Activated CD8-positive, alpha-beta T cell treated with anti-CD3 and anti-CD28 coated beads, Interleukin-2, amount 10 ng/mL, durations not matched to agents 7 days and 5 days (primary cell): ENCODE measurements at regions not wholly inside any gene's neighbourhood (a gene's known extent, or its start where the extent isn't known, plus 50 kb on each side); places are given as distances from the start of the nearest gene placed in this dataset.

Source experiments
- ATAC-seq: fragments of 150-1000 bp; cut with Tn5 transposase; one replicate; pipeline ENCODE4 v1.10.0; 2021; ENCODE audit warnings: moderate library complexity
- CTCF ChIA-PET: fragments of 350-600 bp; sonication (Branson Sonifier 250); formaldehyde crosslinking; loops from one replicate; lab custom pipeline; 2021; ENCODE audit warnings: antibody characterized with exemption; lab: Charles Lee
- POLR2A ChIA-PET: fragments of 350-600 bp; sonication (Branson Sonifier 250); formaldehyde crosslinking; loops from one replicate; lab custom pipeline; 2021; ENCODE audit warnings: antibody characterized with exemption; lab: Charles Lee
- DNase-seq: peaks from one replicate; pipeline ENCODE4 v3.0.0-alpha.2; 2020
- H3K27ac Mint-ChIP-seq: one replicate; pipeline ENCODE4 v1.8.0; 2021; ENCODE audit warnings: mild to moderate bottlenecking, mixed read lengths
- H3K27me3 Mint-ChIP-seq: one replicate; pipeline ENCODE4 v1.8.0; 2021; ENCODE audit warnings: low read depth, mixed read lengths
- H3K36me3 Mint-ChIP-seq: one replicate; pipeline ENCODE4 v1.8.0; 2021; ENCODE audit warnings: low read depth, mixed read lengths
- H3K4me1 Mint-ChIP-seq: one replicate; pipeline ENCODE4 v1.8.0; 2021; ENCODE audit warnings: low read depth, mixed read lengths
- H3K4me3 Mint-ChIP-seq: one replicate; pipeline ENCODE4 v1.8.0; 2021; ENCODE audit warnings: mild to moderate bottlenecking, mixed read lengths
- H3K9me3 Mint-ChIP-seq: one replicate; pipeline ENCODE4 v1.8.0; 2022; ENCODE audit warnings: mixed read lengths; ENCODE audit not compliant: insufficient read depth

GRCh38 chr4:188904617-188905016 is 765.4 kb downstream of the TRIML1 start:
- ATAC-seq (no peak), DNase-seq (no peak)
- Mint-ChIP-seq H3K9me3 (peaks cover 9% of the 10 kb centered on the region), H3K4me1 (no peaks in the 10 kb centered on the region), H3K27me3 (no peaks in the 10 kb centered on the region), H3K4me3 (no peak overlapping the region), H3K36me3 (no peaks in the 10 kb centered on the region), H3K27ac (no peak overlapping the region)
- ChIA-PET CTCF (no interaction called here), POLR2A (no interaction called here)

GRCh38 chr4:188905248-188905647 is 766.0 kb downstream of the TRIML1 start:
- ChIA-PET POLR2A (no interaction called here), CTCF (no interaction called here)
- no peak overlapping the region for H3K4me3 Mint-ChIP-seq
- H3K27me3 Mint-ChIP-seq, result no peaks in the 10 kb centered on the region
- no peak for ATAC-seq
- no peak for DNase-seq
- H3K4me1 Mint-ChIP-seq, result no peaks in the 10 kb centered on the region
- peaks cover 9% of the 10 kb centered on the region for H3K9me3 Mint-ChIP-seq
- H3K27ac Mint-ChIP-seq, result no peak overlapping the region
- no peaks in the 10 kb centered on the region for H3K36me3 Mint-ChIP-seq

- Mint-ChIP-seq H3K36me3 (no peaks in the 10 kb centered on the region), H3K4me1 (no peaks in the 10 kb centered on the region), H3K9me3 (peaks cover 17% of the 10 kb centered on the region), H3K4me3 (no peak overlapping the region), H3K27me3 (no peaks in the 10 kb centered on the region), H3K27ac (no peak overlapping the region)
- DNase-seq (no peak), ATAC-seq (no peak)
- ChIA-PET CTCF (no interaction called here), POLR2A (no interaction called here)
Measured at GRCh38 chr4:188911199-188911598, 772.0 kb downstream of the TRIML1 start.

- H3K9me3 Mint-ChIP-seq, result peaks cover 20% of the 10 kb centered on the region
- ATAC-seq (no peak), DNase-seq (no peak)
- no peaks in the 10 kb centered on the region for H3K27me3 Mint-ChIP-seq
- no peak overlapping the region for H3K27ac Mint-ChIP-seq
- no peaks in the 10 kb centered on the region for H3K4me1 Mint-ChIP-seq
- ChIA-PET CTCF (no interaction called here), POLR2A (no interaction called here)
- H3K36me3 Mint-ChIP-seq, result no peaks in the 10 kb centered on the region
- no peak overlapping the region for H3K4me3 Mint-ChIP-seq
Measured at GRCh38 chr4:188911707-188912106, 772.5 kb downstream of the TRIML1 start.

GRCh38 chr4:188915175-188915574 is 775.9 kb downstream of the TRIML1 start:
- Mint-ChIP-seq H3K4me3 (no peak overlapping the region), H3K4me1 (no peaks in the 10 kb centered on the region), H3K27me3 (no peaks in the 10 kb centered on the region), H3K36me3 (no peaks in the 10 kb centered on the region), H3K27ac (no peak overlapping the region), H3K9me3 (peaks cover 28% of the 10 kb centered on the region)
- CTCF ChIA-PET, result no interaction called here
- DNase-seq (no peak), ATAC-seq (no peak)
- POLR2A ChIA-PET, result no interaction called here

GRCh38 chr4:188918787-188919186 is 779.5 kb downstream of the TRIML1 start:
- Mint-ChIP-seq H3K9me3 (peaks cover 19% of the 10 kb centered on the region), H3K4me1 (no peaks in the 10 kb centered on the region), H3K4me3 (no peak overlapping the region), H3K27ac (no peak overlapping the region), H3K36me3 (no peaks in the 10 kb centered on the region), H3K27me3 (no peaks in the 10 kb centered on the region)
- ChIA-PET POLR2A (no interaction called here), CTCF (no interaction called here)
- ATAC-seq, result no peak
- no peak for DNase-seq

GRCh38 chr4:188930822-188931221 is 791.6 kb downstream of the TRIML1 start:
- DNase-seq (no peak), ATAC-seq (no peak)
- H3K36me3 Mint-ChIP-seq, result no peaks in the 10 kb centered on the region
- no peaks in the 10 kb centered on the region for H3K27me3 Mint-ChIP-seq
- no peaks in the 10 kb centered on the region for H3K4me1 Mint-ChIP-seq
- H3K9me3 Mint-ChIP-seq, result peaks cover 23% of the 10 kb centered on the region
- H3K4me3 Mint-ChIP-seq, result no peak overlapping the region
- no peak overlapping the region for H3K27ac Mint-ChIP-seq
- CTCF ChIA-PET, result no interaction called here
- POLR2A ChIA-PET, result no interaction called here

GRCh38 chr4:188934320-188934962 is 795.2 kb downstream of the TRIML1 start:
- H3K36me3 Mint-ChIP-seq, result no peaks in the 10 kb centered on the region
- CTCF ChIA-PET, result no interaction called here
- DNase-seq (no peak), ATAC-seq (no peak)
- no peak overlapping the region for H3K4me3 Mint-ChIP-seq
- no peak overlapping the region for H3K27ac Mint-ChIP-seq
- H3K27me3 Mint-ChIP-seq, result no peaks in the 10 kb centered on the region
- H3K9me3 Mint-ChIP-seq, result peaks cover 20% of the 10 kb centered on the region
- no peaks in the 10 kb centered on the region for H3K4me1 Mint-ChIP-seq
- POLR2A ChIA-PET, result no interaction called here

- no peaks in the 10 kb centered on the region for H3K4me1 Mint-ChIP-seq
- ChIA-PET POLR2A (no interaction called here), CTCF (no interaction called here)
- no peak overlapping the region for H3K4me3 Mint-ChIP-seq
- no peak for ATAC-seq
- H3K27ac Mint-ChIP-seq, result no peak overlapping the region
- peaks cover 12% of the 10 kb centered on the region for H3K9me3 Mint-ChIP-seq
- H3K36me3 Mint-ChIP-seq, result no peaks in the 10 kb centered on the region
- no peaks in the 10 kb centered on the region for H3K27me3 Mint-ChIP-seq
- no peak for DNase-seq
Measured at GRCh38 chr4:188941524-188942119, 802.4 kb downstream of the TRIML1 start.

- H3K4me3 Mint-ChIP-seq, result no peak overlapping the region
- H3K9me3 Mint-ChIP-seq, result peaks cover 8% of the 10 kb centered on the region
- no peaks in the 10 kb centered on the region for H3K4me1 Mint-ChIP-seq
- no peak for ATAC-seq
- H3K36me3 Mint-ChIP-seq, result no peaks in the 10 kb centered on the region
- DNase-seq, result no peak
- H3K27me3 Mint-ChIP-seq, result no peaks in the 10 kb centered on the region
- CTCF ChIA-PET, result no interaction called here
- H3K27ac Mint-ChIP-seq, result no peak overlapping the region
- POLR2A ChIA-PET, result no interaction called here
Measured at GRCh38 chr4:188942606-188943005, 803.4 kb downstream of the TRIML1 start.

- ATAC-seq (no peak), DNase-seq (no peak)
- H3K4me3 Mint-ChIP-seq, result no peak overlapping the region
- H3K27me3 Mint-ChIP-seq, result no peaks in the 10 kb centered on the region
- POLR2A ChIA-PET, result no interaction called here
- no peak overlapping the region for H3K27ac Mint-ChIP-seq
- CTCF ChIA-PET, result no interaction called here
- H3K4me1 Mint-ChIP-seq, result no peaks in the 10 kb centered on the region
- no peaks in the 10 kb centered on the region for H3K36me3 Mint-ChIP-seq
- peaks cover 3% of the 10 kb centered on the region for H3K9me3 Mint-ChIP-seq
Measured at GRCh38 chr4:188949596-188949995, 810.4 kb downstream of the TRIML1 start.

- Mint-ChIP-seq H3K4me1 (no peaks in the 10 kb centered on the region), H3K9me3 (peaks cover 3% of the 10 kb centered on the region), H3K27me3 (no peaks in the 10 kb centered on the region)
Measured at GRCh38 chr4:188955066-188955465, 815.8 kb downstream of the TRIML1 start.

GRCh38 chr4:188956566-188956965 is 817.3 kb downstream of the TRIML1 start:
- no peaks in the 10 kb centered on the region for H3K36me3 Mint-ChIP-seq
- H3K4me3 Mint-ChIP-seq, result no peak overlapping the region
- ChIA-PET CTCF (no interaction called here), POLR2A (no interaction called here)
- DNase-seq, result no peak
- H3K27me3 Mint-ChIP-seq, result no peaks in the 10 kb centered on the region
- ATAC-seq, result no peak
- no peak overlapping the region for H3K27ac Mint-ChIP-seq
- no peaks in the 10 kb centered on the region for H3K4me1 Mint-ChIP-seq
- peaks cover 4% of the 10 kb centered on the region for H3K9me3 Mint-ChIP-seq

More at GRCh38 chr4:188955066-188955465, 815.8 kb downstream of the TRIML1 start:
- no peaks in the 10 kb centered on the region for H3K36me3 Mint-ChIP-seq
- H3K4me3 Mint-ChIP-seq, result no peak overlapping the region
- H3K27ac Mint-ChIP-seq, result no peak overlapping the region
- ChIA-PET CTCF (no interaction called here), POLR2A (no interaction called here)
- DNase-seq, result no peak
- ATAC-seq, result no peak
